HepG2 (cell line): ENCODE measurements at regions not wholly inside any gene's neighbourhood (a gene's known extent, or its start where the extent isn't known, plus 50 kb on each side); places are given as distances from the start of the nearest gene placed in this dataset.

ENCODE experiments used
- ATAC-seq: fragments of 200-7000 bp; cut with Tn5 transposase; 3 replicates; pipeline ENCODE4 v1.9.1; 2020; ENCODE audit warnings: mild to moderate bottlenecking, moderate library complexity
- BruUV-seq: library from RNA; stranded (reverse); fragments of 400-500 nt; replicated peaks from 2 replicates; lab custom pipeline; 2021; lab: Mats Ljungman, UMichigan
- CTCF ChIA-PET: fragments of 300-600 bp; formaldehyde crosslinking; extraction: SDS; loops from one replicate; lab custom pipeline; 2021; ENCODE audit warnings: low total read pairs, inconsistent platforms, low intra/inter-chr PET ratio; lab: Yijun Ruan, JAX
- POLR2A ChIA-PET: fragments of 350-600 bp; sonication (Branson Sonifier 250); formaldehyde crosslinking; loops from one replicate; lab custom pipeline; 2020; ENCODE audit warnings: antibody characterized with exemption, inconsistent platforms; lab: Yijun Ruan, JAX
- DNase-seq: peaks from one replicate; pipeline ENCODE4 v3.0.0-alpha.2; 2015; ENCODE audit warnings: low spot score
- FAIRE-seq: peaks from 3 replicates; lab custom pipeline; 2011; peaks lifted over from hg19 to GRCh38; lab: Jason Lieb, UNC
- H2AFZ ChIP-seq: one replicate; pipeline ENCODE4 v1.6.1; 2011; ENCODE audit warnings: low read length, inconsistent platforms
- H3K27ac ChIP-seq: fragments of 300-600 bp; 3 replicates; pipeline ENCODE4 v1.8.0; 2011; ENCODE audit warnings: mixed run types, mild to moderate bottlenecking, mixed read lengths, low read length, inconsistent platforms; ENCODE audit not compliant: insufficient read depth; ENCODE audit errors: extremely low read length
- H3K27me3 ChIP-seq, 2 experiments: fragments of 200-600 bp in 1 of 2; 2 replicates in 1 of 2; 3 replicates in 1 of 2; pipeline versions ENCODE4 v1.6.0 to v1.8.0; 2011; ENCODE audit warnings: low read length in 2 of 2, mild to moderate bottlenecking in 2 of 2, moderate library complexity in 2 of 2, inconsistent platforms in 1 of 2; ENCODE audit not compliant: insufficient read depth in 2 of 2, control insufficient read depth in 1 of 2
- H3K36me3 ChIP-seq, 2 experiments: fragments of 200-600 bp in 1 of 2; replicated peaks in 1 of 2; 2 replicates in 1 of 2; 3 replicates in 1 of 2; pipeline versions ENCODE4 v1.5.1 to v1.8.0; 2011; ENCODE audit warnings: low read length in 2 of 2, inconsistent platforms in 1 of 2; ENCODE audit not compliant: insufficient read depth in 2 of 2, control insufficient read depth in 1 of 2
- H3K4me1 ChIP-seq: 2 replicates; pipeline ENCODE4 v1.5.1; 2012; ENCODE audit warnings: low read length, inconsistent platforms; ENCODE audit not compliant: insufficient read depth
- H3K4me2 ChIP-seq: 2 replicates; pipeline ENCODE4 v1.6.0; 2011; ENCODE audit warnings: low read depth, low read length, inconsistent platforms
- H3K4me3 ChIP-seq, 3 experiments: fragments of 200-600 bp in 1 of 3; sonication (generic), shearing (Covaris generic) in 1 of 3; replicated peaks in 1 of 3; 2 replicates each; pipeline ENCODE4 v1.5.1; 2011 to 2016; ENCODE audit warnings: low read length in 3 of 3, inconsistent platforms in 2 of 3, low read depth in 2 of 3, mild to moderate bottlenecking in 2 of 3, control low read depth in 1 of 3, mixed read lengths in 1 of 3; ENCODE audit not compliant: insufficient read depth in 1 of 3
- H3K79me2 ChIP-seq: one replicate; pipeline ENCODE4 v1.6.1; 2011; ENCODE audit warnings: low read length, inconsistent platforms; ENCODE audit not compliant: insufficient read depth
- H3K9ac ChIP-seq: 2 replicates; pipeline ENCODE4 v1.6.0; 2011; ENCODE audit warnings: mild to moderate bottlenecking, low read depth, low read length, inconsistent platforms; ENCODE audit not compliant: insufficient read depth
- H3K9me3 ChIP-seq: 2 replicates; pipeline ENCODE4 v1.5.1; 2012; ENCODE audit warnings: mild to moderate bottlenecking, low read length
- H4K20me1 ChIP-seq: 2 replicates; pipeline ENCODE4 v1.6.0; 2011; ENCODE audit warnings: inconsistent platforms, mild to moderate bottlenecking, low read length, moderate library complexity; ENCODE audit not compliant: insufficient read depth
- BRD4 ChIP-seq: sonication (generic); formaldehyde crosslinking; IDR thresholded peaks from 2 replicates; pipeline ENCODE4 v1.4.0; 2020; ENCODE audit warnings: missing genetic modification reagents
- CC2D1A ChIP-seq: sonication (generic); formaldehyde crosslinking; IDR thresholded peaks from 2 replicates; pipeline ENCODE4 v1.8.1; 2023; ENCODE audit warnings: mild to moderate bottlenecking, missing genetic modification reagents
- MTERF4 ChIP-seq: sonication (generic); formaldehyde crosslinking; IDR thresholded peaks from 2 replicates; pipeline ENCODE4 v1.8.0; 2023; ENCODE audit warnings: mild to moderate bottlenecking, missing genetic modification reagents
- NFIC ChIP-seq: IDR thresholded peaks from 2 replicates; pipeline ENCODE4 v1.6.1; 2012; ENCODE audit warnings: mild to moderate bottlenecking, low read length, inconsistent platforms
- PCBP2 ChIP-seq: fragments of 200-400 bp; formaldehyde crosslinking; optimal IDR thresholded peaks from 2 replicates; pipeline ENCODE3; 2018; ENCODE audit warnings: low read length, low read depth; ENCODE audit not compliant: poor library complexity, severe bottlenecking
- RFXANK ChIP-seq: IDR thresholded peaks from 2 replicates; pipeline ENCODE4 v1.6.1; 2016
- SALL1 ChIP-seq: sonication (generic); formaldehyde crosslinking; IDR thresholded peaks from 2 replicates; pipeline ENCODE4 v1.8.0; 2022; ENCODE audit warnings: mild to moderate bottlenecking, missing genetic modification reagents
- ZFP62 ChIP-seq: sonication (generic); formaldehyde crosslinking; IDR thresholded peaks from 2 replicates; pipeline ENCODE4 v1.4.0; 2020; ENCODE audit warnings: missing genetic modification reagents
- ZNF12 ChIP-seq: sonication (generic); formaldehyde crosslinking; IDR thresholded peaks from 2 replicates; pipeline ENCODE4 v1.5.0; 2020; ENCODE audit warnings: missing genetic modification reagents
- ZNF138 ChIP-seq: sonication (generic); formaldehyde crosslinking; IDR thresholded peaks from 2 replicates; pipeline ENCODE4 v1.5.0; 2020; ENCODE audit warnings: mild to moderate bottlenecking, low read depth, missing genetic modification reagents
- ZNF225 ChIP-seq: sonication (generic); formaldehyde crosslinking; IDR thresholded peaks from 2 replicates; pipeline ENCODE4 v1.4.0; 2020; ENCODE audit warnings: mild to moderate bottlenecking, missing genetic modification reagents
- ZNF234 ChIP-seq: sonication (generic); formaldehyde crosslinking; conservative IDR thresholded peaks from 2 replicates; pipeline ENCODE4 v1.5.1; 2020; ENCODE audit warnings: mild to moderate bottlenecking, missing genetic modification reagents
- ZNF274 ChIP-seq: sonication (generic); formaldehyde crosslinking; IDR thresholded peaks from 2 replicates; pipeline ENCODE4 v1.5.1; 2020; ENCODE audit warnings: mild to moderate bottlenecking, missing genetic modification reagents
- ZNF33A ChIP-seq: sonication (generic); formaldehyde crosslinking; IDR thresholded peaks from 2 replicates; pipeline ENCODE4 v1.5.1; 2020; ENCODE audit warnings: missing genetic modification reagents, mild to moderate bottlenecking, moderate library complexity, borderline replicate concordance
- ZNF574 ChIP-seq: sonication (generic); formaldehyde crosslinking; IDR thresholded peaks from 2 replicates; pipeline ENCODE4 v1.4.0; 2020; ENCODE audit warnings: missing genetic modification reagents
- ZNF83 ChIP-seq: sonication (generic); formaldehyde crosslinking; IDR thresholded peaks from 2 replicates; pipeline ENCODE4 v1.4.0; 2020; ENCODE audit warnings: missing genetic modification reagents, mild to moderate bottlenecking, borderline replicate concordance
- WGBS: methylation state at CpG from one replicate; pipeline ENCODE4 v1.1.6; 2017; ENCODE audit warnings: low lambda C conversion rate; 5-methylcytosine and 5-hydroxymethylcytosine counted together
- in situ Hi-C: cut with HindIII; loops from 2 replicates; pipeline ENCODE4 v1.10.0; 2017; ENCODE audit warnings: low pct_unique_long_range_greater_than_20kb; ENCODE audit not compliant: extremely low pct_ligation_motif_present
- intact Hi-C: fragments of 100-400 bp; cut with micrococcal nuclease; formaldehyde crosslinking; loops from one replicate; pipeline ENCODE4 v1.10.0; 2022; ENCODE audit not compliant: unreplicated experiment

- DNase-seq, result no peak
- TF ChIP-seq ZNF274 (CRISPR knock-in tag) (no peak), PCBP2 (no peak), ZNF33A (CRISPR knock-in tag) (no peak), ZNF138 (no peak), RFXANK (CRISPR knock-in tag) (no peak), ZNF12 (CRISPR knock-in tag) (no peak), ZNF83 (CRISPR knock-in tag) (no peak)
- ChIA-PET POLR2A (no interaction called here), CTCF (no interaction called here)
- Histone ChIP-seq H3K27me3 (no peaks in the 10 kb centered on the region), H3K36me3 (no peaks in the 10 kb centered on the region), H3K9me3 (no peaks in the 10 kb centered on the region), H3K79me2 (no peaks in the 10 kb centered on the region), H3K4me2 (no peak overlapping the region), H4K20me1 (no peaks in the 10 kb centered on the region), H3K4me1 (no peaks in the 10 kb centered on the region), H3K27ac (no peak overlapping the region), H2AFZ (no peak overlapping the region), H3K4me3 (no peak overlapping the region), H3K9ac (no peak overlapping the region)
- no peak for ATAC-seq
- in situ Hi-C loops (no loop called here), intact Hi-C loops (no loop called here)
- no TSS peak for BruUV-seq
- 2% methylated on average over 1 of the region's 1 CpG for WGBS
- FAIRE-seq, result no peak
Measured at GRCh38 chr2:48817355-48817754, 61.8 kb upstream of the LHCGR start.

GRCh38 chr2:48812416-48812815, 56.9 kb upstream of the LHCGR start:
- no peak overlapping the region for H2AFZ ChIP-seq
- H3K27ac ChIP-seq, result no peak overlapping the region
- no peak for DNase-seq
- no peak overlapping the region for H3K4me3 ChIP-seq
- intact Hi-C loops, result no loop called here
- FAIRE-seq, result no peak
- ATAC-seq, result no peak
- no peak overlapping the region for H3K4me2 ChIP-seq
- POLR2A ChIA-PET, result no interaction called here
- no peaks in the 10 kb centered on the region for H3K36me3 ChIP-seq
- H3K4me1 ChIP-seq, result no peaks in the 10 kb centered on the region
- CTCF ChIA-PET, result no interaction called here
- H3K9me3 ChIP-seq, result no peaks in the 10 kb centered on the region
- no peak overlapping the region for H3K9ac ChIP-seq
- BruUV-seq, result no TSS peak
- H3K79me2 ChIP-seq, result no peaks in the 10 kb centered on the region
- H3K27me3 ChIP-seq, result no peaks in the 10 kb centered on the region
- WGBS, result 0% methylated on average over 1 of the region's 1 CpG
- in situ Hi-C loops, result no loop called here
- H4K20me1 ChIP-seq, result no peaks in the 10 kb centered on the region
- TF ChIP-seq BRD4 (no peak), NFIC (no peak), ZNF574 (CRISPR knock-in tag) (no peak), MTERF4 (CRISPR knock-in tag) (no peak), CC2D1A (CRISPR knock-in tag) (no peak), ZNF234 (CRISPR knock-in tag) (no peak), SALL1 (CRISPR knock-in tag) (no peak), ZFP62 (CRISPR knock-in tag) (no peak), ZNF225 (CRISPR knock-in tag) (no peak)
